ENCODE measurements at regions not wholly inside any gene's neighbourhood (a gene's known extent, or its start where the extent isn't known, plus 50 kb on each side); places are given as distances from the start of the nearest gene placed in this dataset.

- Histone ChIP-seq H3K27ac (ENCODE audit: low read depth, low read length) (no peak overlapping the region), H3K36me3 (ENCODE audit: control insufficient read depth in 3 of 3, insufficient read depth in 3 of 3, low read length in 3 of 3) (no peaks in the 10 kb centered on the region), H3K9me3 (ENCODE audit: control insufficient read depth in 3 of 3, low read length in 3 of 3) (peaks cover 0 to 3% (median 0%) of the 10 kb centered on the region in 3 donors), H3K27me3 (ENCODE audit: control insufficient read depth in 3 of 3, insufficient read depth in 3 of 3, low read length in 3 of 3) (peaks cover 5 to 20% (median 12%) of the 10 kb centered on the region in 3 donors), H3K4me3 (ENCODE audit: low read length in 3 of 3) (no peak overlapping the region), H3K4me1 (ENCODE audit: control insufficient read depth in 3 of 3, insufficient read depth in 3 of 3, low read length in 3 of 3) (no peaks in the 10 kb centered on the region), H3K9ac (ENCODE audit: low read depth in 1 of 3, low read length in 3 of 3) (no peak overlapping the region)
Observed at GRCh38 chr1:4140241-4140640, 240.2 kb upstream of the C1orf174 start.

GRCh38 chr1:4140821-4141220, 240.7 kb upstream of the C1orf174 start:
- no peaks in the 10 kb centered on the region for H3K4me1 ChIP-seq (ENCODE audit: control insufficient read depth in 3 of 3, insufficient read depth in 3 of 3, low read length in 3 of 3)
- no peak overlapping the region for H3K9ac ChIP-seq (ENCODE audit: low read depth in 1 of 3, low read length in 3 of 3)
- H3K4me3 ChIP-seq (ENCODE audit: low read length in 3 of 3): no peak overlapping the region
- H3K9me3 ChIP-seq (ENCODE audit: control insufficient read depth in 3 of 3, low read length in 3 of 3): peaks cover 0 to 3% (median 0%) of the 10 kb centered on the region in 3 donors
- no peak overlapping the region for H3K27ac ChIP-seq (ENCODE audit: low read depth, low read length)
- peaks cover 5 to 20% (median 12%) of the 10 kb centered on the region in 3 donors for H3K27me3 ChIP-seq (ENCODE audit: control insufficient read depth in 3 of 3, insufficient read depth in 3 of 3, low read length in 3 of 3)
- no peaks in the 10 kb centered on the region for H3K36me3 ChIP-seq (ENCODE audit: control insufficient read depth in 3 of 3, insufficient read depth in 3 of 3, low read length in 3 of 3)

- Histone ChIP-seq H3K27ac (ENCODE audit: low read depth, low read length) (no peak overlapping the region), H3K4me3 (ENCODE audit: low read length in 3 of 3) (no peak overlapping the region), H3K27me3 (ENCODE audit: control insufficient read depth in 3 of 3, insufficient read depth in 3 of 3, low read length in 3 of 3) (peaks cover 5 to 16% (median 14%) of the 10 kb centered on the region in 3 donors), H3K4me1 (ENCODE audit: control insufficient read depth in 3 of 3, insufficient read depth in 3 of 3, low read length in 3 of 3) (no peaks in the 10 kb centered on the region), H3K36me3 (ENCODE audit: control insufficient read depth in 3 of 3, insufficient read depth in 3 of 3, low read length in 3 of 3) (no peaks in the 10 kb centered on the region), H3K9ac (ENCODE audit: low read depth in 1 of 3, low read length in 3 of 3) (no peak overlapping the region), H3K9me3 (ENCODE audit: control insufficient read depth in 3 of 3, low read length in 3 of 3) (peaks cover 0 to 3% (median 0%) of the 10 kb centered on the region in 3 donors)
Observed at GRCh38 chr1:4144349-4144971, 244.4 kb upstream of the C1orf174 start.

GRCh38 chr1:4146101-4146500, 246.0 kb upstream of the C1orf174 start:
- H3K4me1 ChIP-seq (ENCODE audit: control insufficient read depth in 3 of 3, insufficient read depth in 3 of 3, low read length in 3 of 3): no peaks in the 10 kb centered on the region
- H3K27me3 ChIP-seq (ENCODE audit: control insufficient read depth in 3 of 3, insufficient read depth in 3 of 3, low read length in 3 of 3): peaks cover 0 to 18% (median 10%) of the 10 kb centered on the region in 3 donors
- H3K4me3 ChIP-seq (ENCODE audit: low read length in 3 of 3): no peak overlapping the region
- H3K27ac ChIP-seq (ENCODE audit: low read depth, low read length): no peak overlapping the region
- H3K36me3 ChIP-seq (ENCODE audit: control insufficient read depth in 3 of 3, insufficient read depth in 3 of 3, low read length in 3 of 3): no peaks in the 10 kb centered on the region
- H3K9me3 ChIP-seq (ENCODE audit: control insufficient read depth in 3 of 3, low read length in 3 of 3): peaks cover 0 to 3% (median 0%) of the 10 kb centered on the region in 3 donors
- H3K9ac ChIP-seq (ENCODE audit: low read depth in 1 of 3, low read length in 3 of 3): no peak overlapping the region

- Histone ChIP-seq H3K36me3 (ENCODE audit: control insufficient read depth in 3 of 3, insufficient read depth in 3 of 3, low read length in 3 of 3) (no peaks in the 10 kb centered on the region), H3K27me3 (ENCODE audit: control insufficient read depth in 3 of 3, insufficient read depth in 3 of 3, low read length in 3 of 3) (peaks cover 0 to 18% (median 5%) of the 10 kb centered on the region in 3 donors), H3K9me3 (ENCODE audit: control insufficient read depth in 3 of 3, low read length in 3 of 3) (peaks cover 0 to 3% (median 0%) of the 10 kb centered on the region in 3 donors), H3K27ac (ENCODE audit: low read depth, low read length) (no peak overlapping the region), H3K9ac (ENCODE audit: low read depth in 1 of 3, low read length in 3 of 3) (no peak overlapping the region), H3K4me1 (ENCODE audit: control insufficient read depth in 3 of 3, insufficient read depth in 3 of 3, low read length in 3 of 3) (no peaks in the 10 kb centered on the region), H3K4me3 (ENCODE audit: low read length in 3 of 3) (no peak overlapping the region)
Observed at GRCh38 chr1:4146614-4147013, 246.5 kb upstream of the C1orf174 start.

- Histone ChIP-seq H3K27ac (ENCODE audit: low read depth, low read length) (no peak overlapping the region), H3K27me3 (ENCODE audit: control insufficient read depth in 3 of 3, insufficient read depth in 3 of 3, low read length in 3 of 3) (peaks cover 0 to 18% (median 5%) of the 10 kb centered on the region in 3 donors), H3K9ac (ENCODE audit: low read depth in 1 of 3, low read length in 3 of 3) (no peak overlapping the region), H3K4me3 (ENCODE audit: low read length in 3 of 3) (no peak overlapping the region), H3K4me1 (ENCODE audit: control insufficient read depth in 3 of 3, insufficient read depth in 3 of 3, low read length in 3 of 3) (no peaks in the 10 kb centered on the region), H3K9me3 (ENCODE audit: control insufficient read depth in 3 of 3, low read length in 3 of 3) (peaks cover 0 to 3% (median 0%) of the 10 kb centered on the region in 3 donors), H3K36me3 (ENCODE audit: control insufficient read depth in 3 of 3, insufficient read depth in 3 of 3, low read length in 3 of 3) (no peaks in the 10 kb centered on the region)
Observed at GRCh38 chr1:4147509-4147908, 247.4 kb upstream of the C1orf174 start.

- no peak overlapping the region for H3K9ac ChIP-seq (ENCODE audit: low read depth in 1 of 3, low read length in 3 of 3)
Observed at GRCh38 chr1:4149281-4149680, 249.2 kb upstream of the C1orf174 start.

GRCh38 chr1:4149831-4150230, 249.8 kb upstream of the C1orf174 start:
- H3K27ac ChIP-seq (ENCODE audit: low read depth, low read length): no peak overlapping the region
- H3K27me3 ChIP-seq (ENCODE audit: control insufficient read depth in 3 of 3, insufficient read depth in 3 of 3, low read length in 3 of 3): peaks cover 0 to 34% (median 9%) of the 10 kb centered on the region in 3 donors
- no peaks in the 10 kb centered on the region for H3K4me1 ChIP-seq (ENCODE audit: control insufficient read depth in 3 of 3, insufficient read depth in 3 of 3, low read length in 3 of 3)
- no peak overlapping the region for H3K9ac ChIP-seq (ENCODE audit: low read depth in 1 of 3, low read length in 3 of 3)
- no peaks in the 10 kb centered on the region for H3K9me3 ChIP-seq (ENCODE audit: control insufficient read depth in 3 of 3, low read length in 3 of 3)
- H3K4me3 ChIP-seq (ENCODE audit: low read length in 3 of 3): no peak overlapping the region
- no peaks in the 10 kb centered on the region for H3K36me3 ChIP-seq (ENCODE audit: control insufficient read depth in 3 of 3, insufficient read depth in 3 of 3, low read length in 3 of 3)

More at GRCh38 chr1:4149281-4149680, 249.2 kb upstream of the C1orf174 start:
- peaks cover 0 to 2% (median 0%) of the 10 kb centered on the region in 3 donors for H3K9me3 ChIP-seq (ENCODE audit: control insufficient read depth in 3 of 3, low read length in 3 of 3)
- H3K4me1 ChIP-seq (ENCODE audit: control insufficient read depth in 3 of 3, insufficient read depth in 3 of 3, low read length in 3 of 3): no peaks in the 10 kb centered on the region
- H3K27ac ChIP-seq (ENCODE audit: low read depth, low read length): no peak overlapping the region
- H3K36me3 ChIP-seq (ENCODE audit: control insufficient read depth in 3 of 3, insufficient read depth in 3 of 3, low read length in 3 of 3): no peaks in the 10 kb centered on the region
- H3K4me3 ChIP-seq (ENCODE audit: low read length in 3 of 3): no peak overlapping the region
- H3K27me3 ChIP-seq (ENCODE audit: control insufficient read depth in 3 of 3, insufficient read depth in 3 of 3, low read length in 3 of 3): peaks cover 0 to 33% (median 9%) of the 10 kb centered on the region in 3 donors

GRCh38 chr1:4150262-4150661, 250.2 kb upstream of the C1orf174 start:
- H3K27ac ChIP-seq (ENCODE audit: low read depth, low read length): no peak overlapping the region
- H3K27me3 ChIP-seq (ENCODE audit: control insufficient read depth in 3 of 3, insufficient read depth in 3 of 3, low read length in 3 of 3): peaks cover 0 to 34% (median 9%) of the 10 kb centered on the region in 3 donors
- no peaks in the 10 kb centered on the region for H3K9me3 ChIP-seq (ENCODE audit: control insufficient read depth in 3 of 3, low read length in 3 of 3)
- no peaks in the 10 kb centered on the region for H3K36me3 ChIP-seq (ENCODE audit: control insufficient read depth in 3 of 3, insufficient read depth in 3 of 3, low read length in 3 of 3)
- H3K4me1 ChIP-seq (ENCODE audit: control insufficient read depth in 3 of 3, insufficient read depth in 3 of 3, low read length in 3 of 3): no peaks in the 10 kb centered on the region
- H3K4me3 ChIP-seq (ENCODE audit: low read length in 3 of 3): no peak overlapping the region
- H3K9ac ChIP-seq (ENCODE audit: low read depth in 1 of 3, low read length in 3 of 3): no peak overlapping the region

GRCh38 chr1:4152266-4152665, 252.2 kb upstream of the C1orf174 start:
- H3K27me3 ChIP-seq (ENCODE audit: control insufficient read depth in 3 of 3, insufficient read depth in 3 of 3, low read length in 3 of 3): peaks cover 0 to 39% (median 9%) of the 10 kb centered on the region in 3 donors
- no peak overlapping the region for H3K27ac ChIP-seq (ENCODE audit: low read depth, low read length)
- H3K4me3 ChIP-seq (ENCODE audit: low read length in 3 of 3): no peak overlapping the region
- no peaks in the 10 kb centered on the region for H3K36me3 ChIP-seq (ENCODE audit: control insufficient read depth in 3 of 3, insufficient read depth in 3 of 3, low read length in 3 of 3)
- no peaks in the 10 kb centered on the region for H3K4me1 ChIP-seq (ENCODE audit: control insufficient read depth in 3 of 3, insufficient read depth in 3 of 3, low read length in 3 of 3)
- no peak overlapping the region for H3K9ac ChIP-seq (ENCODE audit: low read depth in 1 of 3, low read length in 3 of 3)
- no peaks in the 10 kb centered on the region for H3K9me3 ChIP-seq (ENCODE audit: control insufficient read depth in 3 of 3, low read length in 3 of 3)
